ENCODE measurements at regions not wholly inside any gene's neighbourhood (a gene's known extent, or its start where the extent isn't known, plus 50 kb on each side); places are given as distances from the start of the nearest gene placed in this dataset.

GRCh38 chr13:105940882-105941281 is 594.6 kb downstream of the EFNB2 start:
- H3K27me3 ChIP-seq (ENCODE audit: low read depth) = no peaks in the 10 kb centered on the region
- H3K27ac ChIP-seq (replicated peaks) = no peak overlapping the region
- no peaks in the 10 kb centered on the region for H3K9me3 ChIP-seq (replicated peaks)
- no peak overlapping the region for H3K4me3 ChIP-seq
- H3K36me3 ChIP-seq = no peaks in the 10 kb centered on the region
- no peak for TF ChIP-seq CTCF (IDR thresholded peaks at IDR 0.05; ENCODE audit: borderline replicate concordance)
- no peaks in the 10 kb centered on the region for H3K4me1 ChIP-seq
- DNase-seq = no peak
- intact Hi-C loops (cut with micrococcal nuclease) = no loop called here

GRCh38 chr13:105937451-105937850 is 598.0 kb downstream of the EFNB2 start:
- TF ChIP-seq CTCF (IDR thresholded peaks at IDR 0.05; ENCODE audit: borderline replicate concordance) = no peak
- H3K9me3 ChIP-seq (replicated peaks) = no peaks in the 10 kb centered on the region
- H3K36me3 ChIP-seq = no peaks in the 10 kb centered on the region
- intact Hi-C loops (cut with micrococcal nuclease) = no loop called here
- H3K27me3 ChIP-seq (ENCODE audit: low read depth) = no peaks in the 10 kb centered on the region
- H3K27ac ChIP-seq (replicated peaks) = no peak overlapping the region
- no peaks in the 10 kb centered on the region for H3K4me1 ChIP-seq
- no peak for DNase-seq
- H3K4me3 ChIP-seq = no peak overlapping the region

GRCh38 chr13:105936816-105937215 is 598.6 kb downstream of the EFNB2 start:
- H3K4me3 ChIP-seq = no peak overlapping the region
- intact Hi-C loops (cut with micrococcal nuclease) = no loop called here
- H3K27me3 ChIP-seq (ENCODE audit: low read depth) = no peaks in the 10 kb centered on the region
- no peak for DNase-seq
- no peaks in the 10 kb centered on the region for H3K36me3 ChIP-seq
- H3K27ac ChIP-seq (replicated peaks) = no peak overlapping the region
- no peaks in the 10 kb centered on the region for H3K4me1 ChIP-seq
- H3K9me3 ChIP-seq (replicated peaks) = no peaks in the 10 kb centered on the region
- TF ChIP-seq CTCF (IDR thresholded peaks at IDR 0.05; ENCODE audit: borderline replicate concordance) = no peak

GRCh38 chr13:105929505-105929904 is 606.0 kb downstream of the EFNB2 start:
- Histone ChIP-seq H3K27ac (replicated peaks) (no peak overlapping the region), H3K4me3 (no peak overlapping the region), H3K4me1 (no peaks in the 10 kb centered on the region), H3K27me3 (ENCODE audit: low read depth) (no peaks in the 10 kb centered on the region), H3K9me3 (replicated peaks) (no peaks in the 10 kb centered on the region), H3K36me3 (no peaks in the 10 kb centered on the region)
- intact Hi-C loops (cut with micrococcal nuclease) = no loop called here
- DNase-seq = no peak
- TF ChIP-seq CTCF (IDR thresholded peaks at IDR 0.05; ENCODE audit: borderline replicate concordance) = no peak

GRCh38 chr13:105928901-105929300 is 606.6 kb downstream of the EFNB2 start:
- no peak for DNase-seq
- H3K27ac ChIP-seq (replicated peaks) = no peak overlapping the region
- no peaks in the 10 kb centered on the region for H3K4me1 ChIP-seq
- H3K9me3 ChIP-seq (replicated peaks) = no peaks in the 10 kb centered on the region
- no peak overlapping the region for H3K4me3 ChIP-seq
- H3K36me3 ChIP-seq = no peaks in the 10 kb centered on the region
- intact Hi-C loops (cut with micrococcal nuclease) = no loop called here
- TF ChIP-seq CTCF (IDR thresholded peaks at IDR 0.05; ENCODE audit: borderline replicate concordance) = no peak
- H3K27me3 ChIP-seq (ENCODE audit: low read depth) = no peaks in the 10 kb centered on the region

- intact Hi-C loops (cut with micrococcal nuclease) = no loop called here
- Histone ChIP-seq H3K9me3 (replicated peaks) (no peaks in the 10 kb centered on the region), H3K27me3 (ENCODE audit: low read depth) (no peaks in the 10 kb centered on the region), H3K4me1 (no peaks in the 10 kb centered on the region), H3K4me3 (no peak overlapping the region), H3K36me3 (no peaks in the 10 kb centered on the region), H3K27ac (replicated peaks) (no peak overlapping the region)
- TF ChIP-seq CTCF (IDR thresholded peaks at IDR 0.05; ENCODE audit: borderline replicate concordance) = no peak
- DNase-seq = no peak
Observed at GRCh38 chr13:105928048-105928447, 607.4 kb downstream of the EFNB2 start.
